ENCODE measurements at regions not wholly inside any gene's neighbourhood (a gene's known extent, or its start where the extent isn't known, plus 50 kb on each side); places are given as distances from the start of the nearest gene placed in this dataset.

- Mint-ChIP-seq H3K9me3 (no peaks in the 10 kb centered on the region), H3K36me3 (ENCODE audit: low read depth) (no peaks in the 10 kb centered on the region), H3K4me1 (ENCODE audit: low read depth) (peaks cover 79% of the 10 kb centered on the region), H3K27me3 (ENCODE audit: low read depth) (no peaks in the 10 kb centered on the region), H3K4me3 (peak overlapping the region; percentile 80), H3K27ac (peak overlapping the region; percentile 97)
- peak; percentile 25 for DNase-seq
- CTCF ChIA-PET, result interaction anchor here (0.7 to 4.5 kb wide), 7 partner anchors 10 to 97 kb away, joined by 3 to 47 read pairs (median 5); no protein-coding TSS in a partner anchor
- intact Hi-C loops (cut with micrococcal nuclease), result loop anchor here (2.0 to 10.0 kb wide), 4 partner anchors 37 to 1433 kb away; partner anchors contain the start of genes BATF, GSTZ1 and POMT2
Observed at GRCh38 chr14:76957224-76957891, 71.2 kb downstream of the IRF2BPL start.

GRCh38 chr14:76956316-76957090 is 72.0 kb downstream of the IRF2BPL start:
- peaks cover 72% of the 10 kb centered on the region for H3K4me1 Mint-ChIP-seq (ENCODE audit: low read depth)
- CTCF ChIA-PET, result interaction anchor here (0.9 to 4.5 kb wide), 6 partner anchors 38 to 96 kb away, joined by 3 to 47 read pairs (median 9); no protein-coding TSS in a partner anchor
- H3K4me3 Mint-ChIP-seq, result peak overlapping the region; percentile 80
- no peaks in the 10 kb centered on the region for H3K36me3 Mint-ChIP-seq (ENCODE audit: low read depth)
- H3K27ac Mint-ChIP-seq, result peak overlapping the region; percentile 97
- peak; percentile 98 for DNase-seq
- intact Hi-C loops (cut with micrococcal nuclease), result loop anchor here (1.0 to 10.0 kb wide), 12 partner anchors 9 to 1432 kb away; partner anchors contain the start of genes BATF, CIPC, GSTZ1 and IRF2BPL
- no peaks in the 10 kb centered on the region for H3K9me3 Mint-ChIP-seq
- H3K27me3 Mint-ChIP-seq (ENCODE audit: low read depth), result no peaks in the 10 kb centered on the region

GRCh38 chr14:76955575-76956315 is 72.8 kb downstream of the IRF2BPL start:
- Mint-ChIP-seq H3K27me3 (ENCODE audit: low read depth) (no peaks in the 10 kb centered on the region), H3K4me3 (peak overlapping the region; percentile 80), H3K4me1 (ENCODE audit: low read depth) (peaks cover 67% of the 10 kb centered on the region), H3K36me3 (ENCODE audit: low read depth) (no peaks in the 10 kb centered on the region), H3K27ac (peak overlapping the region; percentile 97), H3K9me3 (no peaks in the 10 kb centered on the region)
- intact Hi-C loops (cut with micrococcal nuclease), result loop anchor here (1.0 to 10.0 kb wide), 12 partner anchors 8 to 1431 kb away; partner anchors contain the start of genes BATF, CIPC, GSTZ1 and IRF2BPL
- DNase-seq, result peak; percentile 89
- CTCF ChIA-PET, result interaction anchor here (0.9 to 4.5 kb wide), 8 partner anchors 37 to 97 kb away, joined by 3 to 47 read pairs (median 6); no protein-coding TSS in a partner anchor

- intact Hi-C loops (cut with micrococcal nuclease), result loop anchor here (10.0 kb wide), 1 partner anchor 1430 kb away; the partner anchor contains the start of gene BATF
- H3K27me3 Mint-ChIP-seq (ENCODE audit: low read depth), result no peaks in the 10 kb centered on the region
- H3K27ac Mint-ChIP-seq, result peak overlapping the region; percentile 97
- CTCF ChIA-PET, result interaction anchor here (0.6 to 4.5 kb wide), 9 partner anchors 37 to 101 kb away, joined by 3 to 47 read pairs (median 7); no protein-coding TSS in a partner anchor
- no peaks in the 10 kb centered on the region for H3K9me3 Mint-ChIP-seq
- peaks cover 59% of the 10 kb centered on the region for H3K4me1 Mint-ChIP-seq (ENCODE audit: low read depth)
- H3K4me3 Mint-ChIP-seq, result no peak overlapping the region
- DNase-seq, result no peak
- H3K36me3 Mint-ChIP-seq (ENCODE audit: low read depth), result no peaks in the 10 kb centered on the region
Observed at GRCh38 chr14:76954394-76955190, 73.9 kb downstream of the IRF2BPL start.

GRCh38 chr14:76953311-76953945 is 75.1 kb downstream of the IRF2BPL start:
- CTCF ChIA-PET, result interaction anchor here (0.9 to 4.5 kb wide), 14 partner anchors 9 to 117 kb away, joined by 3 to 47 read pairs (median 6); no protein-coding TSS in a partner anchor
- no peaks in the 10 kb centered on the region for H3K27me3 Mint-ChIP-seq (ENCODE audit: low read depth)
- H3K27ac Mint-ChIP-seq, result peak overlapping the region; percentile 78
- H3K4me3 Mint-ChIP-seq, result peak overlapping the region; percentile 52
- H3K9me3 Mint-ChIP-seq, result no peaks in the 10 kb centered on the region
- peak; percentile 63 for DNase-seq
- no peaks in the 10 kb centered on the region for H3K36me3 Mint-ChIP-seq (ENCODE audit: low read depth)
- intact Hi-C loops (cut with micrococcal nuclease), result loop anchor here (10.0 kb wide), 1 partner anchor 1429 kb away; the partner anchor contains the start of gene BATF
- H3K4me1 Mint-ChIP-seq (ENCODE audit: low read depth), result peaks cover 51% of the 10 kb centered on the region

GRCh38 chr14:76951166-76951565 is 77.3 kb downstream of the IRF2BPL start:
- Mint-ChIP-seq H3K9me3 (no peaks in the 10 kb centered on the region), H3K4me3 (no peak overlapping the region), H3K27ac (no peak overlapping the region), H3K27me3 (ENCODE audit: low read depth) (no peaks in the 10 kb centered on the region), H3K4me1 (ENCODE audit: low read depth) (peaks cover 51% of the 10 kb centered on the region), H3K36me3 (ENCODE audit: low read depth) (no peaks in the 10 kb centered on the region)
- CTCF ChIA-PET, result interaction anchor here (0.6 to 1.0 kb wide), 2 partner anchors 95 to 119 kb away, joined by 6 to 7 read pairs; no protein-coding TSS in a partner anchor
- DNase-seq, result no peak
- intact Hi-C loops (cut with micrococcal nuclease), result loop anchor here (10.0 kb wide), 1 partner anchor 1426 kb away; the partner anchor contains the start of gene BATF

- Mint-ChIP-seq H3K9me3 (no peaks in the 10 kb centered on the region), H3K27ac (peak overlapping the region; percentile 50), H3K4me1 (ENCODE audit: low read depth) (peaks cover 43% of the 10 kb centered on the region), H3K4me3 (no peak overlapping the region), H3K36me3 (ENCODE audit: low read depth) (no peaks in the 10 kb centered on the region), H3K27me3 (ENCODE audit: low read depth) (no peaks in the 10 kb centered on the region)
- CTCF ChIA-PET, result interaction anchor here (0.6 to 1.2 kb wide), 5 partner anchors 30 to 110 kb away, joined by 3 to 4 read pairs (median 4); no protein-coding TSS in a partner anchor
- no peak for DNase-seq
- intact Hi-C loops (cut with micrococcal nuclease), result loop anchor here (10.0 kb wide), 1 partner anchor 1426 kb away; the partner anchor contains the start of gene BATF
Observed at GRCh38 chr14:76950055-76951020, 78.2 kb downstream of the IRF2BPL start.

- no peaks in the 10 kb centered on the region for H3K27me3 Mint-ChIP-seq (ENCODE audit: low read depth)
- intact Hi-C loops (cut with micrococcal nuclease), result no loop called here
- no peaks in the 10 kb centered on the region for H3K9me3 Mint-ChIP-seq
- CTCF ChIA-PET, result interaction anchor here (0.7 to 2.2 kb wide), 3 partner anchors 15 to 93 kb away, joined by 3 to 15 read pairs (median 6); no protein-coding TSS in a partner anchor
- H3K27ac Mint-ChIP-seq, result no peak overlapping the region
- no peak overlapping the region for H3K4me3 Mint-ChIP-seq
- no peaks in the 10 kb centered on the region for H3K36me3 Mint-ChIP-seq (ENCODE audit: low read depth)
- DNase-seq, result no peak
- H3K4me1 Mint-ChIP-seq (ENCODE audit: low read depth), result peaks cover 32% of the 10 kb centered on the region
Observed at GRCh38 chr14:76948976-76949375, 79.5 kb downstream of the IRF2BPL start.

- intact Hi-C loops (cut with micrococcal nuclease), result no loop called here
- H3K27me3 Mint-ChIP-seq (ENCODE audit: low read depth), result no peaks in the 10 kb centered on the region
- H3K4me1 Mint-ChIP-seq (ENCODE audit: low read depth), result peaks cover 28% of the 10 kb centered on the region
- H3K27ac Mint-ChIP-seq, result no peak overlapping the region
- CTCF ChIA-PET, result interaction anchor here (1.0 to 2.2 kb wide), 14 partner anchors 9 to 116 kb away, joined by 3 to 30 read pairs (median 4); no protein-coding TSS in a partner anchor
- H3K4me3 Mint-ChIP-seq, result no peak overlapping the region
- H3K9me3 Mint-ChIP-seq, result no peaks in the 10 kb centered on the region
- no peak for DNase-seq
- no peaks in the 10 kb centered on the region for H3K36me3 Mint-ChIP-seq (ENCODE audit: low read depth)
Observed at GRCh38 chr14:76948213-76948947, 80.1 kb downstream of the IRF2BPL start.
